Liver (tissue), 8 donors: ENCODE measurements at regions not wholly inside any gene's neighbourhood (a gene's known extent, or its start where the extent isn't known, plus 50 kb on each side); places are given as distances from the start of the nearest gene placed in this dataset.

Experiments
- DNase-seq: peaks from one replicate; pipeline ENCODE4 v3.0.0-alpha.2; 2017; ENCODE audit warnings: low spot score
- H3K27ac ChIP-seq, 2 donors: one replicate each; pipeline ENCODE4 v1.7.0; 2013; ENCODE audit warnings: inconsistent platforms in 2 of 2, low read length in 2 of 2, control low read depth in 1 of 2, low read depth in 1 of 2, mild to moderate bottlenecking in 1 of 2
- H3K27me3 ChIP-seq, 4 donors: one replicate each; pipeline versions ENCODE4 v1.6.1 to v1.7.0; 2013; ENCODE audit warnings: low read length in 3 of 4, inconsistent platforms in 1 of 4, mild to moderate bottlenecking in 1 of 4, moderate library complexity in 1 of 4; ENCODE audit not compliant: control insufficient read depth in 4 of 4, insufficient read depth in 4 of 4
- H3K36me3 ChIP-seq, 4 donors: one replicate each; pipeline versions ENCODE4 v1.6.1 to v1.7.0; 2013; ENCODE audit warnings: low read length in 3 of 4, mild to moderate bottlenecking in 3 of 4, low read depth in 1 of 4, moderate library complexity in 1 of 4; ENCODE audit not compliant: control insufficient read depth in 4 of 4, insufficient read depth in 3 of 4
- H3K4me1 ChIP-seq, 4 donors: one replicate each; pipeline versions ENCODE4 v1.6.1 to v1.7.0; 2013; ENCODE audit warnings: low read length in 3 of 4, mild to moderate bottlenecking in 3 of 4, moderate library complexity in 1 of 4; ENCODE audit not compliant: control insufficient read depth in 4 of 4, insufficient read depth in 4 of 4
- H3K4me3 ChIP-seq, 3 donors: one replicate each; pipeline versions ENCODE4 v1.6.1 to v1.7.0; 2013; ENCODE audit warnings: low read length in 3 of 3, control low read depth in 1 of 3, low read depth in 1 of 3, mild to moderate bottlenecking in 1 of 3
- H3K9ac ChIP-seq, 2 donors: one replicate each; pipeline ENCODE4 v1.7.0; 2013; ENCODE audit warnings: low read length in 2 of 2, mild to moderate bottlenecking in 2 of 2, moderate library complexity in 2 of 2, control low read depth in 1 of 2, low read depth in 1 of 2
- H3K9me3 ChIP-seq, 4 donors: one replicate each; pipeline versions ENCODE4 v1.6.1 to v1.7.0; 2013; ENCODE audit warnings: low read length in 3 of 4; ENCODE audit not compliant: control insufficient read depth in 4 of 4
- ATF3 ChIP-seq: IDR thresholded peaks from 2 replicates; pipeline ENCODE4 v1.6.1; 2016; ENCODE audit warnings: antibody characterized with exemption
- EGR1 ChIP-seq, 2 donors: IDR thresholded peaks; 2 replicates each; pipeline ENCODE4 v1.6.1; 2016 to 2018; ENCODE audit warnings: antibody characterized with exemption in 2 of 2, low read depth in 2 of 2
- FOXA1 ChIP-seq: IDR thresholded peaks from 2 replicates; pipeline ENCODE4 v1.6.1; 2016; ENCODE audit warnings: antibody characterized with exemption
- FOXA2 ChIP-seq: IDR thresholded peaks from 2 replicates; pipeline ENCODE4 v1.6.1; 2016; ENCODE audit warnings: antibody characterized with exemption
- GABPA ChIP-seq, 2 donors: IDR thresholded peaks in 1 of 2; conservative IDR thresholded peaks in 1 of 2; 2 replicates each; pipeline ENCODE4 v1.6.1; 2016; ENCODE audit warnings: antibody characterized with exemption in 2 of 2, mild to moderate bottlenecking in 1 of 2, moderate library complexity in 1 of 2
- HNF4A ChIP-seq, 2 donors: conservative IDR thresholded peaks; 2 replicates each; pipeline ENCODE4 v1.6.1; 2016; ENCODE audit warnings: antibody characterized with exemption in 2 of 2, mild to moderate bottlenecking in 2 of 2
- HNF4G ChIP-seq: IDR thresholded peaks from 2 replicates; pipeline ENCODE4 v1.6.1; 2016; ENCODE audit warnings: antibody characterized with exemption
- JUND ChIP-seq, 2 donors: IDR thresholded peaks; 2 replicates each; pipeline ENCODE4 v1.6.1; 2016; ENCODE audit warnings: antibody characterized with exemption in 2 of 2
- NR2F2 ChIP-seq: IDR thresholded peaks from 2 replicates; pipeline ENCODE4 v1.6.1; 2016; ENCODE audit warnings: antibody characterized with exemption
- RAD21 ChIP-seq, 2 donors: IDR thresholded peaks; 2 replicates each; pipeline ENCODE4 v1.6.1; 2016; ENCODE audit warnings: antibody characterized with exemption in 2 of 2, mild to moderate bottlenecking in 2 of 2
- RXRA ChIP-seq, 2 donors: IDR thresholded peaks; 2 replicates each; pipeline ENCODE4 v1.6.1; 2017 to 2018; ENCODE audit warnings: antibody characterized with exemption in 2 of 2, mild to moderate bottlenecking in 1 of 2
- SP1 ChIP-seq: IDR thresholded peaks from 2 replicates; pipeline ENCODE4 v1.6.1; 2018; ENCODE audit warnings: antibody characterized with exemption, mild to moderate bottlenecking
- TAF1 ChIP-seq: conservative IDR thresholded peaks from 2 replicates; pipeline ENCODE4 v1.6.1; 2016; ENCODE audit warnings: antibody characterized with exemption, mild to moderate bottlenecking
- YY1 ChIP-seq: IDR thresholded peaks from 2 replicates; pipeline ENCODE4 v1.6.1; 2016; ENCODE audit warnings: antibody characterized with exemption, mild to moderate bottlenecking
- WGBS: extraction: QIAGEN DNeasy Blood & Tissue Kit; methylation state at CpG from one replicate; pipeline ENCODE4 v1.1.7; 2013; 5-methylcytosine and 5-hydroxymethylcytosine counted together
- TF ChIP-seq, protein P1 (sequence below): fragments of 150-350 bp; IDR thresholded peaks from 2 replicates; pipeline ENCODE4 v1.5.1; 2017; ENCODE audit warnings: improper control_type of control experiment, low read depth, low read length; ENCODE audit not compliant: missing input control
- TF ChIP-seq, protein P2 (sequence below): IDR thresholded peaks from 2 replicates; pipeline ENCODE4 v1.6.1; 2016; ENCODE audit warnings: antibody characterized with exemption
- TF ChIP-seq, protein P3 (sequence below): IDR thresholded peaks from 2 replicates; pipeline ENCODE4 v1.6.1; 2016; ENCODE audit warnings: antibody characterized with exemption, mild to moderate bottlenecking
- TF ChIP-seq, protein P4 (sequence below): IDR thresholded peaks from 2 replicates; pipeline ENCODE4 v1.6.1; 2016; ENCODE audit warnings: antibody characterized with exemption
- donor health status: healthy.
- donor health status: healthy.
- donor health status: healthy.
- donor health status: healthy.
- donor health status: healthy.

DNA sequence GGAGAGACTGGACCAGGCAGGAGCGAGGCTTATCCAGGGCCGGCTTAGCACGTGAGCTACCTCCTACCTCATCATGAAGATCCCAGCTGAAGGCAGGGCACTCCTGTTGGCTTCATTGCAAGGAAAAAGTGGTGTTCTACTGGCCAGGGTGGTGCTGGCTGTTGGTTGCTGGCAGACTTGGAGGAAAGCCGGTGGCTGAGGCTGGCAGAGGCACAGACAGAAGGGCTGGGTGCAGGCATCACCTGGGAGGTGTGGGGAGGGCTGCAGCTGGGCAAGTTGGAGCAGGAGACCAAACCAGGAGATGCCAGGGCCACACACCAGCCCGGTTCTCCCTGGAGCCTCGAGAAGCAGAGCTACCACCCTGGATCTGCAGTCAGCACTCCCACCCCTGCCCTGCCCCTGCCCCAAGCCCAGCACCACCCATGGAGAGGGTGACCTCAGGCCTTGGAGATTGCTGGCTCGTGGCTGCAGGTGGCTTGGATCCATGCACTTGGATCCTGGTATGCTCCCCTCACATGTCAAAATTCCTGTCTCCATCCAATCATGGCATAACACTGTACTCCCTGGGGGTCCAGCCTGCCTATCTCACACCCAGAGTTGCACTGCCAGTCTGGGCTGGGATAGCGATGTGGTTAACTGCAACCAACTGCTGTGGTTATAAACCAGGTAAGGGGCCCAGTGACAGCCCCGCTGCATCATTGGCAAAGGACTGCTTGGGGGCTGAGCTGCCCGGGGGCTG, 49.7 kb downstream of the GLI2 start:
- Histone ChIP-seq H3K27me3 (peaks cover 0 to 5% (median 0%) of the 10 kb centered on the region in 4 donors), H3K4me3 (no peak overlapping the region), H3K36me3 (no peaks in the 10 kb centered on the region), H3K9ac (no peak overlapping the region), H3K9me3 (no peaks in the 10 kb centered on the region), H3K4me1 (no peaks in the 10 kb centered on the region), H3K27ac (no peak overlapping the region)
- no peak for DNase-seq
- 79% methylated on average over 10 of the region's 10 CpGs for WGBS
- TF ChIP-seq SP1: no peak

DNA sequence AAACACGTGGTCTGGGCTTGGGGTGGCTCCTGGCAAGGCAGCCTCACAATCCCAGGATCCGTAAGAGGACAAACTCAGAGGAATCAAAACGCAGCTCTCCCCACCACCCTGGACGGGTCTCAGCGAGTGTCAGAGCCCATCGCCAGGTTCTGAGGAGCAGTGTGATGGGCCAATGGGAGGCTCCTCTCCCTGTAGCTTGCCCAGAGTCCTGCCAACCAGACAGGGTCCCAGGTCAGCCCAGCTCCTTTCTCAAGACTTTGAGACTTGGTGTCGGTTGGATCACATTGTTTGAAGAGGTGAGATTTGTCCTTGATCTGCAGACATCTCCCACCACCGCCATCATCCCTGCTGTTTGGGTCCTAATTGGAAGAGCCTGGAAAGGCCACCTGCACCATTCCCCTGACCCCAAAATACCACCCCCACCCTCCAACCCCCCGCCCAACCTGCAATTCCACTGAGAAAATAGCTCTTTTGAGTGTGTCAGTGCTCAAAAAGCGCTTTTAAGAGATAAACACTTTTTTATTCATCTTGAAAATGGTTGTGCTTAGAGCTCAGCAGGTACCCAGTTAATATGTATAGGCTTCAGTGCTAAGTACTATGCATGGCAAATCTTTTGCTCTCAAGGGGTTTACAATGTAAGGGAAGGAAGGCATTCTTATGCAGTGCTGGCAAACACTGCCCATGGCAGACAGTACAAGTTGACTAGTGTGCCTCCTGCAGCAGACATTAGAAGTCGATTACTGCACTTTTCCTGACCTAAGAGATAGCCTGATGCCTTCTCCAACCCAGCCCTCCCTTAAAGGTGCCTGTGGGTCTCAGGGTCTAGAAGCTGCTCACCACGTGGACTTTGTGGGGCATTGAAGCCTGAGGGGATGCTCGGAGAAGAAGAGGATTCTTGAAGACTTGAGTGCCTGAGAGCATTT, 50.6 kb downstream of the GLI2 start:
- TF ChIP-seq FOXA2 (no peak), RXRA (IDR thresholded peaks at IDR 0.05) (no peak), YY1 (no peak), EGR1 (IDR thresholded peaks at IDR 0.05; ENCODE audit: low read depth in 2 of 2) (no peak), TAF1 (no peak), HNF4G (no peak), SP1 (no peak), JUND (IDR thresholded peaks at IDR 0.05) (no peak), HNF4A (conservative IDR thresholded peaks at IDR 0.05) (no peak), ATF3 (no peak), FOXA1 (no peak), RAD21 (IDR thresholded peaks at IDR 0.05) (no peak), GABPA (IDR thresholded peaks at IDR 0.05 in 1 of 2, conservative IDR thresholded peaks at IDR 0.05 in 1 of 2) (no peak), NR2F2 (no peak)
- TF ChIP-seq, protein P1, sequence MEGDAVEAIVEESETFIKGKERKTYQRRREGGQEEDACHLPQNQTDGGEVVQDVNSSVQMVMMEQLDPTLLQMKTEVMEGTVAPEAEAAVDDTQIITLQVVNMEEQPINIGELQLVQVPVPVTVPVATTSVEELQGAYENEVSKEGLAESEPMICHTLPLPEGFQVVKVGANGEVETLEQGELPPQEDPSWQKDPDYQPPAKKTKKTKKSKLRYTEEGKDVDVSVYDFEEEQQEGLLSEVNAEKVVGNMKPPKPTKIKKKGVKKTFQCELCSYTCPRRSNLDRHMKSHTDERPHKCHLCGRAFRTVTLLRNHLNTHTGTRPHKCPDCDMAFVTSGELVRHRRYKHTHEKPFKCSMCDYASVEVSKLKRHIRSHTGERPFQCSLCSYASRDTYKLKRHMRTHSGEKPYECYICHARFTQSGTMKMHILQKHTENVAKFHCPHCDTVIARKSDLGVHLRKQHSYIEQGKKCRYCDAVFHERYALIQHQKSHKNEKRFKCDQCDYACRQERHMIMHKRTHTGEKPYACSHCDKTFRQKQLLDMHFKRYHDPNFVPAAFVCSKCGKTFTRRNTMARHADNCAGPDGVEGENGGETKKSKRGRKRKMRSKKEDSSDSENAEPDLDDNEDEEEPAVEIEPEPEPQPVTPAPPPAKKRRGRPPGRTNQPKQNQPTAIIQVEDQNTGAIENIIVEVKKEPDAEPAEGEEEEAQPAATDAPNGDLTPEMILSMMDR: no peak
- TF ChIP-seq, protein P2, sequence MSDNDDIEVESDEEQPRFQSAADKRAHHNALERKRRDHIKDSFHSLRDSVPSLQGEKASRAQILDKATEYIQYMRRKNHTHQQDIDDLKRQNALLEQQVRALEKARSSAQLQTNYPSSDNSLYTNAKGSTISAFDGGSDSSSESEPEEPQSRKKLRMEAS: no peak
- TF ChIP-seq, protein P3, sequence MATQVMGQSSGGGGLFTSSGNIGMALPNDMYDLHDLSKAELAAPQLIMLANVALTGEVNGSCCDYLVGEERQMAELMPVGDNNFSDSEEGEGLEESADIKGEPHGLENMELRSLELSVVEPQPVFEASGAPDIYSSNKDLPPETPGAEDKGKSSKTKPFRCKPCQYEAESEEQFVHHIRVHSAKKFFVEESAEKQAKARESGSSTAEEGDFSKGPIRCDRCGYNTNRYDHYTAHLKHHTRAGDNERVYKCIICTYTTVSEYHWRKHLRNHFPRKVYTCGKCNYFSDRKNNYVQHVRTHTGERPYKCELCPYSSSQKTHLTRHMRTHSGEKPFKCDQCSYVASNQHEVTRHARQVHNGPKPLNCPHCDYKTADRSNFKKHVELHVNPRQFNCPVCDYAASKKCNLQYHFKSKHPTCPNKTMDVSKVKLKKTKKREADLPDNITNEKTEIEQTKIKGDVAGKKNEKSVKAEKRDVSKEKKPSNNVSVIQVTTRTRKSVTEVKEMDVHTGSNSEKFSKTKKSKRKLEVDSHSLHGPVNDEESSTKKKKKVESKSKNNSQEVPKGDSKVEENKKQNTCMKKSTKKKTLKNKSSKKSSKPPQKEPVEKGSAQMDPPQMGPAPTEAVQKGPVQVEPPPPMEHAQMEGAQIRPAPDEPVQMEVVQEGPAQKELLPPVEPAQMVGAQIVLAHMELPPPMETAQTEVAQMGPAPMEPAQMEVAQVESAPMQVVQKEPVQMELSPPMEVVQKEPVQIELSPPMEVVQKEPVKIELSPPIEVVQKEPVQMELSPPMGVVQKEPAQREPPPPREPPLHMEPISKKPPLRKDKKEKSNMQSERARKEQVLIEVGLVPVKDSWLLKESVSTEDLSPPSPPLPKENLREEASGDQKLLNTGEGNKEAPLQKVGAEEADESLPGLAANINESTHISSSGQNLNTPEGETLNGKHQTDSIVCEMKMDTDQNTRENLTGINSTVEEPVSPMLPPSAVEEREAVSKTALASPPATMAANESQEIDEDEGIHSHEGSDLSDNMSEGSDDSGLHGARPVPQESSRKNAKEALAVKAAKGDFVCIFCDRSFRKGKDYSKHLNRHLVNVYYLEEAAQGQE: no peak
- TF ChIP-seq, protein P4, sequence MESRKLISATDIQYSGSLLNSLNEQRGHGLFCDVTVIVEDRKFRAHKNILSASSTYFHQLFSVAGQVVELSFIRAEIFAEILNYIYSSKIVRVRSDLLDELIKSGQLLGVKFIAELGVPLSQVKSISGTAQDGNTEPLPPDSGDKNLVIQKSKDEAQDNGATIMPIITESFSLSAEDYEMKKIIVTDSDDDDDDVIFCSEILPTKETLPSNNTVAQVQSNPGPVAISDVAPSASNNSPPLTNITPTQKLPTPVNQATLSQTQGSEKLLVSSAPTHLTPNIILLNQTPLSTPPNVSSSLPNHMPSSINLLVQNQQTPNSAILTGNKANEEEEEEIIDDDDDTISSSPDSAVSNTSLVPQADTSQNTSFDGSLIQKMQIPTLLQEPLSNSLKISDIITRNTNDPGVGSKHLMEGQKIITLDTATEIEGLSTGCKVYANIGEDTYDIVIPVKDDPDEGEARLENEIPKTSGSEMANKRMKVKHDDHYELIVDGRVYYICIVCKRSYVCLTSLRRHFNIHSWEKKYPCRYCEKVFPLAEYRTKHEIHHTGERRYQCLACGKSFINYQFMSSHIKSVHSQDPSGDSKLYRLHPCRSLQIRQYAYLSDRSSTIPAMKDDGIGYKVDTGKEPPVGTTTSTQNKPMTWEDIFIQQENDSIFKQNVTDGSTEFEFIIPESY: no peak
- H3K4me3 ChIP-seq: no peak overlapping the region
- H3K4me1 ChIP-seq: no peaks in the 10 kb centered on the region
- no peak for DNase-seq
- H3K27me3 ChIP-seq: peaks cover 0 to 5% (median 0%) of the 10 kb centered on the region in 4 donors
- H3K36me3 ChIP-seq: no peaks in the 10 kb centered on the region
- H3K27ac ChIP-seq: no peak overlapping the region
- WGBS: 88% methylated on average over 13 of the region's 13 CpGs
- no peaks in the 10 kb centered on the region for H3K9me3 ChIP-seq
- no peak overlapping the region for H3K9ac ChIP-seq
